ENCODE measurements at regions not wholly inside any gene's neighbourhood (a gene's known extent, or its start where the extent isn't known, plus 50 kb on each side); places are given as distances from the start of the nearest gene placed in this dataset.

DNA sequence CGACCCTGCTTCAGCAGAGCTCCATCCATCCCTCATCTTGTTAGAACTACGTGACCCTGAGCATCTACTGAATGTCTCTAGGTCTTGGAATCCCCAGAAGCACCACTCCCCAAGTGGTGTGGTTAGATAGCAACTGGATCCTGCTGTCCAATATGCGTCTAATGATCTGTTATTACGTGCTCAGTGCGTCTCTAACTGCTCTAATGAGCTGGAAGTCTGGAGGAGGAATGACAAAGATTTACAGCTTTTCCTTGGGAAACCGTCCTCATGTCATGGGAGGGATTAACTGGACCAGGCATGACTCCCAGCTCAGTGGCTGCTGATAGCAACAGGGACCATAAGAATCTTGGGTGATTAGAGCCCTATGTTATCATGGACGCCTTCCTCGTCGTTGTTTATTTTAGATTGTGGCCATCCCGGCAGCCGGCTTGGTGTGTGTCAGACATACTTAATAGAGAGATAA lies 150.9 kb downstream of the HS3ST3B1 start:
- TF ChIP-seq RNF2 (IDR thresholded peaks at IDR 0.05; ENCODE audit: borderline replicate concordance, low read depth, low read length, missing control alignments, poor library complexity, severe bottlenecking) = no peak
- TF ChIP-seq, protein P1, sequence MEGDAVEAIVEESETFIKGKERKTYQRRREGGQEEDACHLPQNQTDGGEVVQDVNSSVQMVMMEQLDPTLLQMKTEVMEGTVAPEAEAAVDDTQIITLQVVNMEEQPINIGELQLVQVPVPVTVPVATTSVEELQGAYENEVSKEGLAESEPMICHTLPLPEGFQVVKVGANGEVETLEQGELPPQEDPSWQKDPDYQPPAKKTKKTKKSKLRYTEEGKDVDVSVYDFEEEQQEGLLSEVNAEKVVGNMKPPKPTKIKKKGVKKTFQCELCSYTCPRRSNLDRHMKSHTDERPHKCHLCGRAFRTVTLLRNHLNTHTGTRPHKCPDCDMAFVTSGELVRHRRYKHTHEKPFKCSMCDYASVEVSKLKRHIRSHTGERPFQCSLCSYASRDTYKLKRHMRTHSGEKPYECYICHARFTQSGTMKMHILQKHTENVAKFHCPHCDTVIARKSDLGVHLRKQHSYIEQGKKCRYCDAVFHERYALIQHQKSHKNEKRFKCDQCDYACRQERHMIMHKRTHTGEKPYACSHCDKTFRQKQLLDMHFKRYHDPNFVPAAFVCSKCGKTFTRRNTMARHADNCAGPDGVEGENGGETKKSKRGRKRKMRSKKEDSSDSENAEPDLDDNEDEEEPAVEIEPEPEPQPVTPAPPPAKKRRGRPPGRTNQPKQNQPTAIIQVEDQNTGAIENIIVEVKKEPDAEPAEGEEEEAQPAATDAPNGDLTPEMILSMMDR (IDR thresholded peaks at IDR 0.05; ENCODE audit: control extremely low read depth in 1 of 3, insufficient read depth in 1 of 3, low read depth in 1 of 3, low read length in 3 of 3) = no peak
- TF ChIP-seq RAD21 (IDR thresholded peaks at IDR 0.05 in 1 of 2, conservative IDR thresholded peaks at IDR 0.05 in 1 of 2; ENCODE audit: low read depth in 2 of 2, low read length in 2 of 2) = no peak
- TF ChIP-seq KDM1A (IDR thresholded peaks at IDR 0.05; ENCODE audit: borderline replicate concordance, low read length) = no peak
- TF ChIP-seq FOSL1 (IDR thresholded peaks at IDR 0.05; ENCODE audit: insufficient read depth, low read depth, low read length) = no peak
- no peak for TF ChIP-seq SRF (IDR thresholded peaks at IDR 0.05; ENCODE audit: low read depth, low read length)
- no peak for TF ChIP-seq POLR2A (IDR thresholded peaks at IDR 0.05; ENCODE audit: control extremely low read depth in 1 of 2, low read depth in 2 of 2, low read length in 2 of 2)
- TF ChIP-seq CREB1 (IDR thresholded peaks at IDR 0.05) = no peak
- TF ChIP-seq EP300 (IDR thresholded peaks at IDR 0.05; ENCODE audit: borderline replicate concordance in 1 of 2, low read depth in 2 of 2, low read length in 2 of 2) = no peak
- TF ChIP-seq JUND (IDR thresholded peaks at IDR 0.05; ENCODE audit: low read length) = no peak
- no peak for TF ChIP-seq SIN3A (conservative IDR thresholded peaks at IDR 0.05 in 1 of 2, IDR thresholded peaks at IDR 0.05 in 1 of 2; ENCODE audit: low read depth in 1 of 2, low read length in 2 of 2)
- TF ChIP-seq EZH2 (IDR thresholded peaks at IDR 0.05; ENCODE audit: low read depth, low read length, severe bottlenecking) = no peak
- no peak for TF ChIP-seq BCL11A (IDR thresholded peaks at IDR 0.05; ENCODE audit: low read depth in 2 of 2, low read length in 2 of 2)
- TF ChIP-seq, protein P2, sequence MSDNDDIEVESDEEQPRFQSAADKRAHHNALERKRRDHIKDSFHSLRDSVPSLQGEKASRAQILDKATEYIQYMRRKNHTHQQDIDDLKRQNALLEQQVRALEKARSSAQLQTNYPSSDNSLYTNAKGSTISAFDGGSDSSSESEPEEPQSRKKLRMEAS (IDR thresholded peaks at IDR 0.05) = no peak

Data from H1 (cell line).